Muscle of back (tissue), 3 donors: ENCODE measurements at regions not wholly inside any gene's neighbourhood (a gene's known extent, or its start where the extent isn't known, plus 50 kb on each side); places are given as distances from the start of the nearest gene placed in this dataset.

Experiments used
- DNase-seq, 3 donors: peaks; one replicate each; pipeline versions ENCODE4 v3.0.0 to v3.0.0-alpha.2; 2013

DNA sequence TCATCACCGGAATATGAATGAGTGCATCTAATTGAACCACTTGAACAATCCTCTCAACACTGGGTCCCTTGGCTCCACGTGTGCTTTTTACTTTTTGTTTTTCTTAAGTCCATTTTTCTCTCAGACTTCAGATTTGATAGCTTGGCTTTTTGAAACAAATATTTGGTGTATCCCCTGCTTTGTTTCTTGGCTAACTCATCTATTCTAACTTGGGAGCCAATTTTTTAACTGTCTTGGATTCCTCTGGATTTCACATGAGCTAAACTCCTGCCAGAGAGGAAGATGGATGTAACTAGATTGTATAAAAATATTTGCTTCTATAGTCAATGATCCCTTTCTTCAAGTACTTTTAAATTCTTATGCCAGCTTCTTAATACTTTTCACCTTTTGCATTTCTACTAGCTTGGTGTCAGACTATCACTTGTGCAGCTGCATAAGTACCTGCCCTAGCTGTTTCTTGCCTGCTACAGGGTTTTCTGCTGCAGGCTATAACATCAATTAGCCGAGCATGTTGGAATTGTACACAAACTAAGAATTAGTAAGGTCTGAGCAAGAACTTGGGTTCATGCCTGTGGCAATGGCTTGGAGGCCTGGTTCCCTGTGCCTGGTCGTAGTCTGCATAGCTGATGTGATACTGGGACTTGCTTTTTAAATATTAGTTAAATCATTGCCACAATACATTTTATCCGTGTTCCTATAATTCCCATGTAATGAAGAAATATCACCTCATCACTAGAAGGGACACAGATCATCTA is 281.5 kb downstream of the EN1 start:
- peak; percentile 46 to 80 (median 53) for DNase-seq

GRCh38 chr2:118565301-118565700 is 282.1 kb downstream of the EN1 start:
- no peak for DNase-seq

GRCh38 chr2:118562144-118562543 is 285.3 kb downstream of the EN1 start:
- no peak for DNase-seq

GRCh38 chr2:118558846-118559245 is 288.6 kb downstream of the EN1 start:
- no peak for DNase-seq

GRCh38 chr2:118557791-118558190 is 289.7 kb downstream of the EN1 start:
- DNase-seq = no peak

- no peak for DNase-seq
These were observed 290.4 kb downstream of the EN1 start for GRCh38 chr2:118557016-118557415.

- DNase-seq = no peak
These were observed 292.8 kb downstream of the EN1 start for GRCh38 chr2:118554616-118555015.

DNA sequence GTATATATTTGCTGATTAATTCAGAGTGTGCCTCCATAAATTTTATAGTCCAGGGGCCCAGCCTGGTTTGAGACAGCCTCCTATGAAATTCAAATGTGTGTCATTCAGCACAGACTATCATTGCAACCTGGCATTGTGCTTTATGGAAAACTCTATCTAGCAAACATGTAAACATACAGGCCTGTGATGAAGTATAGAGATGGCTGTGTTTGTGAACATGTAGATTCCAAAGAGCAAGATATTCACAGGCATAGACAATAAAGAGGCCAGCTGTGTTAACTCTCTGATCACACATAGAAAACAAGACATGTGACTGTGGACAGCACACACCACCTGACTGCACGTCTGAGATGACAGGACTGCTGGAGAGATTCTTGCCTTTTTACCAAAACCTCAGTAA is 297.9 kb downstream of the EN1 start:
- no peak for DNase-seq

GRCh38 chr2:118548880-118549488 is 298.5 kb downstream of the EN1 start:
- DNase-seq = no peak

GRCh38 chr2:118539290-118539689 is 308.2 kb downstream of the EN1 start:
- DNase-seq = peak in 2 of 3 donors; percentile 16 to 19

DNA sequence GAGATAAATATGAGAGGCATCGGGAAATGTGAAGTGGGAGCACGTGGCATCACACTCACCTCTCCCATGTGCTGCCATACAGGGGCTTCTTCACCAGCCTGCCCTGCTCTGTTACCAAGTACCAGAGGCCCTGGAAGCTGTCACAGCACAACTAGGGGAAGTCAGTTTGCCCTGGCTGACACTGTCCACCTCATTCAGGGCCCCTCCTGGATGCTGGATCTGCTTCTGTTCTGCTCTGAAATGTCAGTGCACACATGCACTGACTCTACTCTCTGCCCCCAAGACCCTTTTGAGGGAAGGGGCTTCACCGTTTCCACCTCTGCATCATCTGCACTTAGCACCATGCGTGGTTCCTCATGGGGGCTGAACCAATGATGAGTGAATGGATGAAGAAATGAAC is 311.1 kb downstream of the EN1 start:
- no peak for DNase-seq

DNA sequence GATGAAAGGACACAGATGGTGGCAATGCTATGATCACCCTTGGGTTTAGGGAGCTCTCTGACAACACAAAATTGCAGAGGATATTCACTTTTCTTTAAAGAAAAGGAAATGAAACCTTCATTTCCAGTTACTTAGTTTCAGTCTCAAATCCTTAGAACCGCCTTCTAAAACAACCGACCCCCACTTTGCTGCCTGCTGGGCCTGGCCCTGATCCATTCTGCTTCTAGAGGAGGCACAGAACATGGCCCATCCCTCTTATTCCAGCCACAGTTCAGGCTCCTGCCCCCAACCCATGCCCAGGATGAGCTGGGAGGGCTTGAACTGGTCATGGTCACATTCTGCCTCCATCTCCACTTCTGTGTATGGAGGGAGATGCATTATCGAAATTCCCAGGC is 311.6 kb downstream of the EN1 start:
- no peak for DNase-seq

- DNase-seq = no peak
These were observed 312.2 kb downstream of the EN1 start for GRCh38 chr2:118535171-118535817.

- DNase-seq = peak in 1 of 3 donors; percentile 55
These were observed 316.5 kb downstream of the EN1 start for GRCh38 chr2:118530976-118531375.

- no peak for DNase-seq
These were observed 317.4 kb downstream of the EN1 start for GRCh38 chr2:118529908-118530599.

GRCh38 chr2:118527571-118527970 is 319.9 kb downstream of the EN1 start:
- no peak for DNase-seq

DNA sequence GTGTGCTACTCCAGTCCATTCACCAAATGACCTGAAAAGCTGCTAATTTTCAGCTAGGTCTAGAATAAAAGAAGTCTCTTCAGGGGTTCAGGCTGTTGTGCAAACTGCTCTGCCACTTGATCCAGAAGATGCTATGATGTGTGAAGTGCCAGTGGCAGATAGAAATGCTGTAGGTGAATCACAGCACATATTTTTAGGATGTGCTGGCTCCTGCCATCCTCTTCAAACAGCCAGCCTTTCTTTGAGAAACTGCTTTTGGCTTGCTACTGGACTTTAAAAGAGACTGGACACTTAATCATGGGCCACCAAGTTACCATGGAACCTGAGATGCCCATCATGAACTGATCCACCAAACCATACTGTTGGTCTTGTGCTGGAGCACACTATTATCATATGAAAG is 322.1 kb downstream of the EN1 start:
- DNase-seq = no peak

- no peak for DNase-seq
These were observed 322.5 kb downstream of the EN1 start for GRCh38 chr2:118524911-118525310.

DNA sequence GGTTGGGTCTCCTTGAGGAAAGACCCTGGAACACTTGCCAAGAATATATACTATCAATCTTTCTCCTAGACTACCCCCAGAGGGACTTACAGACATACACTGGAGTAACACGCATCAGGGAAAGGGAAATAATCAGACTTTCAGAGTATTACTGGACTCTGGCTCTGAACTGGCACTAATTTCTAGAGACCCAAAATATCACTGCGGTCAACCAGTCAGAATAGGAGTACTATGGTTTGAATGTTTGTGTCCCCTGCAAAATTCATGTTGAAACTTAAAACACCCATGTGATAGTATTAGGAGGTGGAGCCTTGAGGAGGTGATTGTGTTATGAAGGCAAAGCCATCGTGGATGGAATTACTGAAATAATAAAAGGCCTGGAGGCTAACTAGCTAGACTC is 323.7 kb downstream of the EN1 start:
- no peak for DNase-seq

- no peak for DNase-seq
These were observed 325.5 kb downstream of the EN1 start for GRCh38 chr2:118521960-118522359.

GRCh38 chr2:118521272-118521671 is 326.2 kb downstream of the EN1 start:
- DNase-seq = no peak

DNA sequence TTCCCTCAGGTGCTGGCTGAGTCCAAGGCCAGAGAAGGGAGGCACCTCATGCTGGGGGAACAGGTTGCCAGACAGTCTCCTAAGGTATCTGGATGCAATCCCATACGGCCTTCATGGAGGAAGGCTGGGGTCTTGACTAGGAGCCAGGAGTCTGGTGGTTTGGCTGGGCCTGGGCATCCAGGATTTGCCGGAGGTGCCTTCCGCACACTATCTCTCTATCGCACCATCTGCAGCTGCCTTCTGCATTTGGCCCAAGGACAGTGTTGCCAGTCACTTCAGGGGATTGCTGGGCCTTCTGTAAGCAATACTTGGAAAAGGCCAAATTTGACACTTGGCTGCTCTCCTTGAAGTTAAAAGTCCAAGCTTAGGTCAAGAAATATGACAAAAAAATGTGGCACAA is 327.2 kb downstream of the EN1 start:
- peak in 2 of 3 donors; percentile 6 to 26 for DNase-seq

DNA sequence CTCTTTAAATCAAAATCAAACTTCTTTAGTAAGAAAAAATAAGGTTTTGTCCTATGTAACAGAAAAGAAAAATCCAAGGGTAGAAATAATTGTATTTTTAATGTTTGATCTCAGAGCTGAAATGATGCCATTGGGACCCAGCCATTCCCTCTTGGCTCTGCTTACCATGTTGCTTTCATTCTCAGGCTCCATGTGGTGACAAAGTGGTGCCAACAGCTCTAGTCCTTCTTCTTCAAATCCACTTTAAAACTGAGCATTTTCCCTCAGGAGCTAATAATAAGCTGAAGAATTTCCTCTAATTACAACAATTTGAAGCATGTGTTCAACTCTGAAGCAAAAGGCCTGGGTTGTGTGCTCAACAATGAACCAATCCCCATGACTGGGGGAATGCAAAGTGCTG is 327.9 kb downstream of the EN1 start:
- no peak for DNase-seq
